Stimulated activated CD4-positive, alpha-beta T cell treated with anti-CD3 and anti-CD28 coated beads, TNF-alpha, amount 100 ng/mL, for 4 hours (primary cell): ENCODE measurements at regions not wholly inside any gene's neighbourhood (a gene's known extent, or its start where the extent isn't known, plus 50 kb on each side); places are given as distances from the start of the nearest gene placed in this dataset.

Experiments used
- DNase-seq, 3 experiments: peaks; one replicate each; pipeline ENCODE4 v3.0.0-alpha.2; 2020; ENCODE audit warnings: low read depth in 3 of 3

DNA sequence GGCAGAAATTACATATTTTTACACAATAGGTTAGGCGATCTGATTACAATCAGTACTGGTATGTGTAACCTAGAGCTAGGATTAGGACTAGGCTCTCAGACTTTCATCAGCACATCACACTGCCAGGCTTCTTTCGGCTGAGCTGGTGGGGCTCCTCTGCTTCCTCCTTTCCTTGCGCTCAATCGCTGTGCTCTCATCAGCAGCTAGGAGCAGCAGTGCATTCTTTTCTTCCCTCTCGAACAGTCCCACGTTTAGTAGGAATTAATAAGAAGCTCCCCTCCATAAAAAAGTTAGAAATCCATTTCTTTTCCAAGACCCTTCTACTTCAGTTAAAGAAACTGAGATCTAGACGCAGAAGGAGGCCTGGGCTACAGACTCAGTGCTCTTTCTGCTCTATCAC is 350.4 kb downstream of the SPRY1 start:
- DNase-seq = no peak

DNA sequence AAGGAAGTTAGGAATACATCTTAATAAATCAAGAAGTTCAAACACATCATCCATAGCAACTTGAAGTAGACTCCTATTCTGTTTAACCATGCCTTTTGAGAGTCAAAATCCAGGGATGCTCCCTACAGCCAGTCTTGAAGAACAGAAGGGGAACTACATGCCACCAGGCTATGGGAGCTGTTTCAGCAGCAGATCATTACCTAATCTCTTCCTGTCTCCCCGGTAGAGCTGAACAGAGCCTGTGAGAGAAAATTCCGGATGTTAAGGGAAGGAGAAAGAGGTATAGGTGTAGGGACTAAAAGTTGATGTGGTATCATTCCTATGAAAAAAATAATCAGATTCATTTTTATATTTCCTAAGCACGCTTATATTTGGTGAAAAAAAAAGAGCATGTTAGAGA is 352.2 kb downstream of the SPRY1 start:
- DNase-seq = no peak

DNA sequence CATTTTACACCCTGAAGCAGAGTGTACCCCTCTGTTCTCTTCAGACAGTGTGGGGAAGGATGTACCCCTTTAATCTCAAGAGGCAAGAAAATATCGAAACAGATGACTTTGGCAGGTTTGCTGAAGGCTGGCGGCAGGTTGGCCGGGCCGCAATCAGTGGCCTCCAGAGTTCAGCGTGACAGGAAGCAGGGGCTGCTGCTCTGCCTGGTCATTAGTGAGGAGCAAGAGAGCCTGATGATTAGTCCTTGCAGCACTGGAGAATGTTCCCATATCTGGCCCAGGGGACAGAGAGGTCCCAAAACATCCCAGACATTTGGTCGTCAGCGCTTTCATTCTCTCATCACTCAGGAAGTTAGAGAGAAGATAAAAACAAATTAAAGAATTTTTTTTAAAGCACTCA is 352.8 kb downstream of the SPRY1 start:
- DNase-seq = no peak

DNA sequence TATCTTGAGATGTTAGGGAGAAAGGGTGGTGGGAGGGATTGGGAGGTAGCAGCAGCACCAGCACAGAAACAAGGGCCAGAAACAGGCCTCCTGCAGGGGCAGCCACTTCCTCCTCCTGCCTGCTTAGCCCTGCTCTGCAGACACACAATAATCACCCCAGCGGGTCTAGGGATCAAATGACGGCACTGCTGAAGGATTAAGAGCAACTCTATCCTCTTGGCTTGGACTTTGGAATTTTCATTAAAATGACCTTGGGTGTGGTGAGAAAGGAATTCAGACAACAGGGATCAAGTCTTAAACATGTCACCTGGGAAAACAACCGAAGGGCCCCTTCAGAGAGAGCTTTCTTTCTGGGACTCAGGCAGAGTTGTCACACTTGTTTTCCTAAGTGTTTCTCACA is 353.4 kb downstream of the SPRY1 start:
- no peak for DNase-seq

DNA sequence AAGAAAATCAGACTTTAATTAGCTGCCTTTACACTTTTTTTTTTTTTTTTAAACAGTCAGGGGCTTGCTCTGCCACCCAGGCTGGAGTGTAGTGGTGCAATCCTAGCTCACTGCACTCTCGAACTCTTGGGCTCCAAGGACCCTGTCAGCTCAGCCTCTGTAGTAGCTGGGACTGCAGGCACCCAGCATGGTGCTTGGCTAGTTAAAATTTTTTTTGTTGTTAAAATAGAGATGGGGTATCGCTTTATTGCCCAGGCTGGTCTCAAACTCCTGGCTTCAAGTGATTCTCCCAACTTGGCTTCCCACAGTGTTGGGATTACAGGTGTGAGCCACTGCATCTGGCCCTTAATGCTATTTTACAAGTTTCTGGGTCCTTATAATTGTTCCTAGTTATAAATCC is 359.1 kb downstream of the SPRY1 start:
- DNase-seq = no peak

DNA sequence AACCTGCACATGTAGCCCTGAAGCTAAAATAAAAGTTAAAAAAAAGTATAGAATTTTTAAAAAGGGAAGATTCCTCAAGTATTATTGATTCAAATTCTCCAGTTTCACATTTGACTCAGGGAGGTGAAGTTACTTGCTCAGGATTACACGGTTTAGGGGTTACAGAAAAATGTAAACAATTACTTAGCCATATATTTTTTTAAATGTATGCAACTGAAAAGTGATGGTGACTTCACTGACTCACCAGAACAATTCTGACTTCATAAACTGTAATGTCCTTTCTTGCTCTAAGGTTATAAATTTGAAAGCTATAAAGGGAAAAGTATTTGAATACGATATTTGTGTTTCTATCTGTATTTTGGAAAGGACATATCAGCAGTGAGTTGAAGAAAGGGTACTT is 371.2 kb downstream of the SPRY1 start:
- no peak for DNase-seq

GRCh38 chr4:123770884-123771283 is 374.3 kb downstream of the SPRY1 start:
- no peak for DNase-seq

DNA sequence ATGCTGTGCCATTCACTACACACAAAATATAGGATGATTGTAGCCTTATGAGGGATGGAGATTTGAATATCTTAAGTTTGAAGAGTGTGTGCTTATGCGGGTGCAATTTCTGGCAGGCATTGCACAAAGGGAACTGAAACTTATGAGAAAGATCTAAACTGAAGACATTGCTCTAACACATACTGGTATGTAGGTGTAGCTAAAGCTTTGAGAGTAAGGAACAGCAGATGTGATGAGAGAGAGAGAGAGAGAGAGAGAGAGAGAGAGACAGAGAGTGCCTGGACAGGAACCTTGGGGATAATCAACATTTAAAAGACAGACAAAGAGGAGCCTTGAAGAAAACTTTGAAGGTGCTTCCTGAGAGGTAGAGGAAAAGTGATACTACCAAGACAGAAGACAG is 379.7 kb downstream of the SPRY1 start:
- DNase-seq = no peak

- DNase-seq = no peak
Observed at GRCh38 chr4:123777373-123777772, 380.8 kb downstream of the SPRY1 start.

- DNase-seq = no peak
Observed at GRCh38 chr4:123783151-123783790, 386.7 kb downstream of the SPRY1 start.

GRCh38 chr4:123783921-123784320 is 387.3 kb downstream of the SPRY1 start:
- no peak for DNase-seq

DNA sequence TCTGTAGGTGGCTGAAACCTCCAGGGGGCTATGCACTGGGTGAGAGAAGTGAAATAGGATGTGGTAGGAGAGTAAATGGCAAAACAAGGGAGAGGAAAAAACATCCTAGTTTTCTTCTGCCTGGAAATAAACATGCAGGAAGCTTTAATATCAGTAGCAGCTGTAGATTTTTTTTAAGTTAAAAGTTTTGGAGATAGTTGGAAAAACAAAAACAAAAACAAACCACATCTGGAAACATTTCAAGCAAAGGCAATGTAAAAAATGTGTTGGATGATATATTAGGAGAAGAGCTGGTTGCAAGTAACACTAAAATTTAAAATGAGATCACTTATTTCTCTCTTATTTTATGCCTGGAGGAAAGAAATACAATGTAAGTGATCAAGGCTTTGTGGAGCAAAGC is 388.0 kb downstream of the SPRY1 start:
- no peak for DNase-seq

DNA sequence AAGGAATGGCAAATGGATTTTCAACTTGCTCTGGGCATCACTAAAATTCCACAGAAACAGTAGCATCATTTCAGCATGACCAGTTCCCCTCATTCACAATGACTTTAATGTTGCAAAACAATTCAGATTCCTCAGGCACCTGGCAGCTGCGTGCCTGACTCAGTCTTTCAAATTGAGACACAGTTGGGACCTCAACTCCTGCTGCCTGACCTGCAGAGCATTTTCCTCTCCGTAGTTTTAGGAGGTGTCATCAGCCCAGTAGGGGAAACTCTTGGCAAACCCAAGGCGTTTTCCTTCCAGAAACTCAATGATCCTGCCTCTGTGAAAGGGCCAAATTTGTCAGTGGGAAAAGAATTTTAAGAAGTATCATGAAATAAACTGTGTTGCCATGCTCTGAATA is 388.9 kb downstream of the SPRY1 start:
- DNase-seq = no peak

DNA sequence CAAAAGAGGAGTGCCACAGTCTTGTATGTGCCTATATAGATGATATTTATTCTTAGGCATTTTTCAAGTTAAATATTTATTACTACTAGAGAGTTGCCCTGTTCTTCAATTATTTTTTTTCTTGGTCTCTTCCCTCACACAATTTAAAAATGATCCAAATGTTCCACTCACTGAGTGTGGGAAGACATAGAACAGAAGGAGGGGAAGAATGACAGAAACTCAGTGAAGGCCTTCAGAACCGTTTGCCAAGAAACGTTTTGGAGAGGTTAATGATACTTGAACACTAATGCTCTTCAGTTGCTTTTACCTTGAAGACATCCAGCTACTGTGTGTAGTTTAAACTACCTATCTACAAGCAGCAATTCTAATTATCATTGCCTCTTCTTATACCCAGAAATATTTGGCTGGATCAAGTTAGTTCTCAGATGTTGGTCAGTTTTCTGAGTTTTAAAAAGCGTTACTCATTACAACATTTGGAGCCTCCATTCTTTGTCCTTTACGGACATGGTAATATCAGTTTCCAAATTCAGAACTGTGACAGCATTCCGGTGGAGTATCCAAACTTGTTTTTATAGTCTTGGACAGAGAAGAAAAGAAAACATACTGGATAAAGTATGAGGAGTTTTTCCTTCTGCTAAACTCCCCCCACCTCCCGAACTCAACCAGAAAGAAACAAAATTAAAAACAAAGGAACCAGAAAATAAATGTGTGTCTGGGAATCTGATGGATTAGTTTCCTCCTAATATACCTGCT is 389.7 kb downstream of the SPRY1 start:
- no peak for DNase-seq

- DNase-seq = no peak
Observed at GRCh38 chr4:123786920-123787319, 390.3 kb downstream of the SPRY1 start.

GRCh38 chr4:123787512-123788080 is 391.0 kb downstream of the SPRY1 start:
- DNase-seq = no peak

GRCh38 chr4:123788577-123788976 is 392.0 kb downstream of the SPRY1 start:
- no peak for DNase-seq

GRCh38 chr4:123790681-123791080 is 394.1 kb downstream of the SPRY1 start:
- DNase-seq = no peak

DNA sequence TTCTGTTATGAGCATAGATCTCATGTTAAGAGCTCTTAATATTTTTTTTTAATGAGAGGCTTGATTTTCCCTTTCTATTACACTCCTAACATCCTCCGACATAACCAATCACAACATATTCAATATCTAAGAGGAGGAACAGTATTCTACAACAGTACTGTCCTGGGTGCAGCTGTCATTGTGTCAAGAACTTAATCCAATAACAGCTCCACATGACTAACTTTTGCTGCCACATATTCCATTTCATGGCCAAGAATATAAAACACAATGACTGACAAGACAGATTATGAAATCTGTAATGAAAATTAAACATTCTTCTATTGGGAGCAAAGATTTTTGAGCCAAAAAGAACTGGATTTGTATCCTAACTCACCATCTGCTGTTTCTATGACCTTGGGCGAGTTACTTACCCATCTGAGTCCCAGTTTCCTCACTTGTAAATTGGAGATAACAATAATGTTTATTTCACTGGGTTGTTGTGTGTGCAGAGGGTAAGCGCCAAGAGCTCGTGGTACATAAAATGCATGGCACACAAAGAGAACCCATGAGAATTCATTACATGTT is 405.6 kb downstream of the SPRY1 start:
- DNase-seq = no peak

DNA sequence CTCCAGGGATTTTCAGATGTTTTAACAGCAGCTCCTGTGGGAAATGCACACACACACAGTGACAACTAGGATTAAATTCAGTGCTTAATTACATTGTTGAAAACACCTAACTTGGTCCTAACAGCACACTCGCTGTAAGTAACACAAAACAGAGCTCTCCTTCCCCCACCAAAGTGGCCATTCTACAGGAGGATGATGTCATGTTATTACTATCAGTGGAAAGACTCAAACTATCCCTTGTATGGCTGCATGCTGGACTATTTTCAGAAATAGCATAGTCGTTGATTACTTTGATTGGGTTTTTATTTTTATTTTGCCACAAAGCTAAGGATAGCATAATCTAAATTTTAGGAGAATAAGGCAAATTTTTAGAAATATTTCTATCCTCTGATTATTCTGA is 406.3 kb downstream of the SPRY1 start:
- no peak for DNase-seq

DNA sequence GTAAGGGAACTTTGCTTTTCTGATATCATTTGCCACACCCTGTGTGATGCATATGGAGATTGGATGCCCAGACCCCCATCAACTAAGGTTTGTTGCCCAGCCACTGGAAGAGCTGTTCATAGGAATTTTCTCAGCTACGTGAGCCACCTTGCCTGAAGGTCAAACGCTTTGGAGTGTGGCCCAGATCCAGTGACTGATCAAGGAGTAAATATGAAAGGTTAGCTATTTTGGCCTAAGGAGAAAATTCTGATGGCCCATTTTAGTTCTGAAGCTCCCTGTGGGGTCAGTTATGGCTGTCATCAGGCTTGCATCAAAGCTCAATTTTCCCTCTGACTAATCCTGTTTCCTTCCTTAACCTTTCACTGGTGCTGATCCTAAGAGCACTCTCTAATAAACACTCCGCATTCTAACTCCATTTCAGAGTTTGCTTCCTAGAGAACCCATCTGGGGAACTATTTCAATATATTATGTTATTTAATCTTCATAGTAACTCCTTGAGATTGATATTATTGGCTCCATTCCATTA is 407.7 kb downstream of the SPRY1 start:
- no peak for DNase-seq

DNA sequence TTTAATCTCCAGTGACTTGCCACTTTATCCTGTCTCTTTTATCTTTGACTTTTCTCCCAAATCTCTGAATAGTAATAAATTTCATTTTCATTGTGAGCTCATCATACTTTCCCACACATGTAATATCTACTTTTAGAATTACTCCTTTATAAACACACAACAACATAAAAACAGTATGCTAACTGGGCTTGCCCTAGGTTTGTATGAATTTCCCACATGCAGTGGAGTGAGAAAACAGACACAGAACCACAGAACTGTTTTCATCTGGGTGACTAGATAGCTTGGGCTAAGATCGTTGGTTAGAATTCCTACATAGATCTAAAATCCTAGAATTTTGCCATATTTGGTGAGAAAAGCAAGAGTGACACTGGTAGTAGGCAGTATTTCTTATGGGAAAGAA is 409.5 kb downstream of the SPRY1 start:
- DNase-seq = no peak

DNA sequence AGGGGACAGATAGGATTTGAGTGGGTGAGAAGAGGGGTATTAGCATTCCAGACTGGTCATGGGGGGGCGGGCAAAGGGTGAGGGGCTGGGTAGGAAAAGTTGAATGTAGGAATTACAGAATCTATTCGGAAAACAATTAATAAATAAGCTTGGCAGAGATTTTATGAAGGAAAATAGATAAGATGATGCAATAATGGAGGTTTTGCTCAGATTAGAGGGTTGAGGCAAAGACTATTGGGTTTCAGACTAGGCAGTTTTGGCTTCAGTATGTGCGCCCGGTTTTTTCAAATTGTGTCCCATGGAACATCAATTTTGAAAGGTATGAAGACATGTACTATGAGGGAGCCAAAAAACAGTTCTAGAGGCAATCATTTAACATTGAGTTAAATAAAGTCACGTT is 410.6 kb downstream of the SPRY1 start:
- no peak for DNase-seq
